CD8-positive, alpha-beta memory T cell (primary cell): ENCODE measurements at regions not wholly inside any gene's neighbourhood (a gene's known extent, or its start where the extent isn't known, plus 50 kb on each side); places are given as distances from the start of the nearest gene placed in this dataset.

Experiments
- CTCF ChIA-PET: fragments of 350-600 bp; sonication (Branson Sonifier 250); formaldehyde crosslinking; loops from one replicate; lab custom pipeline; 2021; ENCODE audit warnings: antibody characterized with exemption; lab: Charles Lee
- POLR2A ChIA-PET: fragments of 350-600 bp; sonication (Branson Sonifier 250); formaldehyde crosslinking; loops from one replicate; lab custom pipeline; 2021; ENCODE audit warnings: antibody characterized with exemption; lab: Charles Lee
- DNase-seq, 5 donors: peaks; one replicate each; pipeline versions ENCODE4 v3.0.0 to v3.0.0-alpha.2; 2020 to 2022; ENCODE audit warnings: mixed read lengths in 1 of 5
- H3K27ac ChIP-seq: one replicate; pipeline ENCODE4 v1.7.0; 2013; ENCODE audit warnings: low read depth, mild to moderate bottlenecking, low read length, moderate library complexity
- H3K27me3 ChIP-seq: 2 replicates; pipeline ENCODE4 v1.7.0; 2013; ENCODE audit warnings: low read length, mild to moderate bottlenecking; ENCODE audit not compliant: insufficient read depth, poor library complexity, severe bottlenecking
- H3K36me3 ChIP-seq: 2 replicates; pipeline ENCODE4 v1.7.0; 2013; ENCODE audit warnings: mild to moderate bottlenecking, low read length, moderate library complexity; ENCODE audit not compliant: insufficient read depth
- H3K4me1 ChIP-seq: 2 replicates; pipeline ENCODE4 v1.7.0; 2013; ENCODE audit warnings: mild to moderate bottlenecking, low read length, moderate library complexity; ENCODE audit not compliant: insufficient read depth
- H3K4me3 ChIP-seq: 2 replicates; pipeline ENCODE4 v1.7.0; 2013; ENCODE audit warnings: mild to moderate bottlenecking, low read length
- H3K9me3 ChIP-seq: 2 replicates; pipeline ENCODE4 v1.7.0; 2013; ENCODE audit warnings: mild to moderate bottlenecking, low read length
- H3K27ac Mint-ChIP-seq, 8 donors: one replicate each; pipeline ENCODE4 v1.8.0; 2020 to 2021; ENCODE audit warnings: mixed read lengths in 8 of 8, mild to moderate bottlenecking in 6 of 8, inconsistent platforms in 3 of 8, moderate library complexity in 3 of 8
- H3K27me3 Mint-ChIP-seq, 2 donors: one replicate each; pipeline ENCODE4 v1.8.0; 2020 to 2021; ENCODE audit warnings: mixed read lengths in 2 of 2, mild to moderate bottlenecking in 1 of 2, moderate library complexity in 1 of 2
- H3K36me3 Mint-ChIP-seq, 3 donors: one replicate each; pipeline ENCODE4 v1.8.0; 2020 to 2021; ENCODE audit warnings: mixed read lengths in 3 of 3, inconsistent platforms in 1 of 3, mild to moderate bottlenecking in 1 of 3
- H3K4me1 Mint-ChIP-seq, 3 donors: one replicate each; pipeline ENCODE4 v1.8.0; 2020 to 2021; ENCODE audit warnings: mixed read lengths in 3 of 3, inconsistent platforms in 1 of 3, mild to moderate bottlenecking in 1 of 3
- H3K4me3 Mint-ChIP-seq, 7 donors: one replicate each; pipeline ENCODE4 v1.8.0; 2020 to 2021; ENCODE audit warnings: mixed read lengths in 7 of 7, mild to moderate bottlenecking in 6 of 7, moderate library complexity in 4 of 7, inconsistent platforms in 2 of 7
- H3K9me3 Mint-ChIP-seq, 5 donors: one replicate each; pipeline ENCODE4 v1.8.0; 2020 to 2022; ENCODE audit warnings: mixed read lengths in 5 of 5, mild to moderate bottlenecking in 3 of 5, moderate library complexity in 2 of 5, inconsistent platforms in 1 of 5

GRCh38 chr4:152101556-152102435 lies 341.0 kb upstream of the GATB start:
- Mint-ChIP-seq H3K4me1 (peaks cover 87 to 97% (median 95%) of the 10 kb centered on the region in 3 donors), H3K27ac (peak overlapping the region; percentile 94 to 100 (median 97)), H3K36me3 (peaks cover 3 to 26% (median 10%) of the 10 kb centered on the region in 3 donors), H3K9me3 (no peaks in the 10 kb centered on the region), H3K4me3 (peak overlapping the region; percentile 77 to 91 (median 83)), H3K27me3 (no peaks in the 10 kb centered on the region)
- no peak for DNase-seq
- H3K36me3 ChIP-seq: no peaks in the 10 kb centered on the region
- peak overlapping the region; percentile 68 for H3K27ac ChIP-seq
- peak overlapping the region; percentile 54 for H3K4me3 ChIP-seq
- peaks cover 99% of the 10 kb centered on the region for H3K4me1 ChIP-seq
- ChIA-PET CTCF (interaction anchor here (0.7 to 1.8 kb wide), 8 partner anchors 13 to 419 kb away, joined by 3 to 5 read pairs (median 3); no protein-coding TSS in a partner anchor), POLR2A (interaction anchor here (0.6 to 2.8 kb wide), 7 partner anchors 14 to 1312 kb away, joined by 3 to 10 read pairs (median 5); partner anchors contain the start of gene FBXW7)
- no peaks in the 10 kb centered on the region for H3K27me3 ChIP-seq
- H3K9me3 ChIP-seq: no peaks in the 10 kb centered on the region

- Histone ChIP-seq H3K27me3 (no peaks in the 10 kb centered on the region), H3K4me1 (peaks cover 99% of the 10 kb centered on the region), H3K27ac (peak overlapping the region; percentile 68), H3K36me3 (no peaks in the 10 kb centered on the region), H3K9me3 (no peaks in the 10 kb centered on the region), H3K4me3 (peak overlapping the region; percentile 54)
- H3K9me3 Mint-ChIP-seq: no peaks in the 10 kb centered on the region
- H3K36me3 Mint-ChIP-seq: peaks cover 3 to 22% (median 10%) of the 10 kb centered on the region in 3 donors
- ChIA-PET CTCF (interaction anchor here (0.9 to 1.8 kb wide), 7 partner anchors 16 to 248 kb away, joined by 3 to 5 read pairs (median 3); no protein-coding TSS in a partner anchor), POLR2A (interaction anchor here (0.6 to 2.8 kb wide), 8 partner anchors 11 to 435 kb away, joined by 3 to 10 read pairs (median 4); partner anchors contain the start of gene FBXW7)
- H3K4me1 Mint-ChIP-seq: peaks cover 87 to 97% (median 96%) of the 10 kb centered on the region in 3 donors
- peak; percentile 55 to 92 (median 86) for DNase-seq
- no peaks in the 10 kb centered on the region for H3K27me3 Mint-ChIP-seq
- H3K27ac Mint-ChIP-seq: peak overlapping the region; percentile 94 to 100 (median 97)
- peak overlapping the region; percentile 77 to 91 (median 83) for H3K4me3 Mint-ChIP-seq
Observed at GRCh38 chr4:152100379-152101201, 339.8 kb upstream of the GATB start.

GRCh38 chr4:152099981-152100378 lies 339.2 kb upstream of the GATB start:
- Histone ChIP-seq H3K27ac (peak overlapping the region; percentile 68), H3K9me3 (no peaks in the 10 kb centered on the region), H3K36me3 (no peaks in the 10 kb centered on the region), H3K4me1 (peaks cover 99% of the 10 kb centered on the region), H3K27me3 (no peaks in the 10 kb centered on the region), H3K4me3 (peak overlapping the region; percentile 24)
- ChIA-PET POLR2A (interaction anchor here (0.6 to 2.8 kb wide), 6 partner anchors 11 to 156 kb away, joined by 3 to 10 read pairs (median 6); no protein-coding TSS in a partner anchor), CTCF (interaction anchor here (0.9 to 1.8 kb wide), 5 partner anchors 16 to 249 kb away, joined by 3 to 5 read pairs (median 3); no protein-coding TSS in a partner anchor)
- peak overlapping the region; percentile 94 to 100 (median 97) for H3K27ac Mint-ChIP-seq
- no peaks in the 10 kb centered on the region for H3K27me3 Mint-ChIP-seq
- peak overlapping the region; percentile 77 to 91 (median 83) for H3K4me3 Mint-ChIP-seq
- DNase-seq: no peak
- peaks cover 89 to 97% (median 97%) of the 10 kb centered on the region in 3 donors for H3K4me1 Mint-ChIP-seq
- peaks cover 3 to 19% (median 8%) of the 10 kb centered on the region in 3 donors for H3K36me3 Mint-ChIP-seq
- H3K9me3 Mint-ChIP-seq: peaks cover 0 to 2% (median 0%) of the 10 kb centered on the region in 5 donors

GRCh38 chr4:152099555-152099954 lies 338.7 kb upstream of the GATB start:
- CTCF ChIA-PET: interaction anchor here (0.9 to 1.5 kb wide), 2 partner anchors 17 to 156 kb away, joined by 3 read pairs; no protein-coding TSS in a partner anchor
- DNase-seq: no peak
- Mint-ChIP-seq H3K9me3 (peaks cover 0 to 2% (median 0%) of the 10 kb centered on the region in 5 donors), H3K36me3 (peaks cover 3 to 17% (median 8%) of the 10 kb centered on the region in 3 donors), H3K27ac (peak overlapping the region; percentile 94 to 100 (median 97)), H3K4me3 (peak overlapping the region in 6 of 7 donors; percentile 56 to 91 (median 84)), H3K27me3 (no peaks in the 10 kb centered on the region), H3K4me1 (peaks cover 89 to 97% (median 97%) of the 10 kb centered on the region in 3 donors)
- Histone ChIP-seq H3K27ac (peak overlapping the region; percentile 68), H3K27me3 (no peaks in the 10 kb centered on the region), H3K36me3 (no peaks in the 10 kb centered on the region), H3K4me1 (peaks cover 99% of the 10 kb centered on the region), H3K4me3 (peak overlapping the region; percentile 24), H3K9me3 (no peaks in the 10 kb centered on the region)
- POLR2A ChIA-PET: interaction anchor here (2.6 kb wide), 1 partner anchor 16 kb away, joined by 10 read pairs; no protein-coding TSS in a partner anchor

- no peak for DNase-seq
Observed at GRCh38 chr4:152099061-152099425, 338.2 kb upstream of the GATB start.

GRCh38 chr4:152098365-152099060 lies 337.7 kb upstream of the GATB start:
- CTCF ChIA-PET: no interaction called here
- H3K4me3 ChIP-seq: no peak overlapping the region
- no peaks in the 10 kb centered on the region for H3K9me3 ChIP-seq
- POLR2A ChIA-PET: no interaction called here
- H3K27me3 ChIP-seq: no peaks in the 10 kb centered on the region
- no peak overlapping the region for H3K27ac ChIP-seq
- Mint-ChIP-seq H3K36me3 (peaks cover 3 to 12% (median 6%) of the 10 kb centered on the region in 3 donors), H3K9me3 (peaks cover 0 to 2% (median 0%) of the 10 kb centered on the region in 5 donors), H3K27me3 (no peaks in the 10 kb centered on the region), H3K4me1 (peaks cover 90 to 97% (median 97%) of the 10 kb centered on the region in 3 donors), H3K4me3 (peak overlapping the region in 2 of 7 donors; percentile 30 to 56), H3K27ac (peak overlapping the region; percentile 94 to 100 (median 97))
- no peak for DNase-seq
- peaks cover 94% of the 10 kb centered on the region for H3K4me1 ChIP-seq
- H3K36me3 ChIP-seq: no peaks in the 10 kb centered on the region

More at GRCh38 chr4:152099061-152099425, 338.2 kb upstream of the GATB start:
- H3K36me3 ChIP-seq: no peaks in the 10 kb centered on the region
- ChIA-PET POLR2A (no interaction called here), CTCF (no interaction called here)
- H3K4me3 ChIP-seq: no peak overlapping the region
- Mint-ChIP-seq H3K4me3 (peak overlapping the region in 5 of 7 donors; percentile 30 to 83 (median 55)), H3K27me3 (no peaks in the 10 kb centered on the region), H3K27ac (peak overlapping the region; percentile 94 to 100 (median 97)), H3K9me3 (peaks cover 0 to 2% (median 0%) of the 10 kb centered on the region in 5 donors), H3K36me3 (peaks cover 3 to 14% (median 6%) of the 10 kb centered on the region in 3 donors), H3K4me1 (peaks cover 91 to 97% (median 97%) of the 10 kb centered on the region in 3 donors)
- peaks cover 99% of the 10 kb centered on the region for H3K4me1 ChIP-seq
- H3K9me3 ChIP-seq: no peaks in the 10 kb centered on the region
- H3K27ac ChIP-seq: no peak overlapping the region
- H3K27me3 ChIP-seq: no peaks in the 10 kb centered on the region
